ENCODE measurements at regions not wholly inside any gene's neighbourhood (a gene's known extent, or its start where the extent isn't known, plus 50 kb on each side); places are given as distances from the start of the nearest gene placed in this dataset.

GRCh38 chr2:220417503-220417902 lies 790.1 kb downstream of the SLC4A3 start:
- no peaks in the 10 kb centered on the region for H3K36me3 ChIP-seq
- H3K4me1 ChIP-seq: no peaks in the 10 kb centered on the region
- intact Hi-C loops (cut with DNase I): no loop called here
- TF ChIP-seq POLR2A (IDR thresholded peaks at IDR 0.05) (no peak), CTCF (IDR thresholded peaks at IDR 0.05) (no peak)
- no peak overlapping the region for H3K4me3 ChIP-seq (replicated peaks in 1 of 3)
- no peaks in the 10 kb centered on the region for H3K27me3 ChIP-seq
- no peaks in the 10 kb centered on the region for H3K9me3 ChIP-seq
- DNase-seq: no peak
- 72 to 75% methylated on average over 7 of the region's 7 CpGs for WGBS, 2 donors
- H3K27ac ChIP-seq: no peak overlapping the region

- no peak for TF ChIP-seq POLR2A (IDR thresholded peaks at IDR 0.05)
- TF ChIP-seq CTCF (IDR thresholded peaks at IDR 0.05): no peak
- H3K9me3 ChIP-seq: no peaks in the 10 kb centered on the region
- WGBS, 2 donors: 72 to 76% methylated on average over 4 of the region's 4 CpGs
- H3K4me1 ChIP-seq: no peaks in the 10 kb centered on the region
- H3K36me3 ChIP-seq: no peaks in the 10 kb centered on the region
- DNase-seq: no peak
- intact Hi-C loops (cut with DNase I): no loop called here
- no peak overlapping the region for H3K27ac ChIP-seq
- no peak overlapping the region for H3K4me3 ChIP-seq (replicated peaks in 1 of 3)
- no peaks in the 10 kb centered on the region for H3K27me3 ChIP-seq
Measured at GRCh38 chr2:220419647-220420046, 792.2 kb downstream of the SLC4A3 start.

GRCh38 chr2:220420820-220421219 lies 793.4 kb downstream of the SLC4A3 start:
- Histone ChIP-seq H3K27me3 (no peaks in the 10 kb centered on the region), H3K36me3 (no peaks in the 10 kb centered on the region), H3K9me3 (no peaks in the 10 kb centered on the region), H3K4me3 (replicated peaks in 1 of 3) (no peak overlapping the region), H3K27ac (no peak overlapping the region), H3K4me1 (no peaks in the 10 kb centered on the region)
- DNase-seq: no peak
- intact Hi-C loops (cut with DNase I): no loop called here
- TF ChIP-seq POLR2A (IDR thresholded peaks at IDR 0.05) (no peak), CTCF (IDR thresholded peaks at IDR 0.05) (no peak)

GRCh38 chr2:220422676-220423075 lies 795.2 kb downstream of the SLC4A3 start:
- TF ChIP-seq CTCF (IDR thresholded peaks at IDR 0.05) (no peak), POLR2A (IDR thresholded peaks at IDR 0.05) (no peak)
- WGBS, 2 donors: 88% methylated on average over 1 of the region's 1 CpG
- H3K27me3 ChIP-seq: no peaks in the 10 kb centered on the region

GRCh38 chr2:220424561-220424960 lies 797.1 kb downstream of the SLC4A3 start:
- intact Hi-C loops (cut with DNase I): no loop called here
- H3K27me3 ChIP-seq: no peaks in the 10 kb centered on the region
- DNase-seq: no peak
- H3K4me1 ChIP-seq: no peaks in the 10 kb centered on the region
- TF ChIP-seq POLR2A (IDR thresholded peaks at IDR 0.05) (no peak), CTCF (IDR thresholded peaks at IDR 0.05) (no peak)
- H3K27ac ChIP-seq: no peak overlapping the region
- no peaks in the 10 kb centered on the region for H3K9me3 ChIP-seq
- H3K36me3 ChIP-seq: no peaks in the 10 kb centered on the region
- 93 to 94% methylated on average over 2 of the region's 2 CpGs for WGBS, 2 donors
- no peak overlapping the region for H3K4me3 ChIP-seq (replicated peaks in 1 of 3)

More at GRCh38 chr2:220422676-220423075, 795.2 kb downstream of the SLC4A3 start:
- H3K9me3 ChIP-seq: no peaks in the 10 kb centered on the region
- no peaks in the 10 kb centered on the region for H3K36me3 ChIP-seq
- intact Hi-C loops (cut with DNase I): no loop called here
- H3K4me1 ChIP-seq: no peaks in the 10 kb centered on the region
- DNase-seq: no peak
- no peak overlapping the region for H3K27ac ChIP-seq
- H3K4me3 ChIP-seq (replicated peaks in 1 of 3): no peak overlapping the region

All from thyroid gland (tissue), 4 donors.